ENCODE measurements at regions not wholly inside any gene's neighbourhood (a gene's known extent, or its start where the extent isn't known, plus 50 kb on each side); places are given as distances from the start of the nearest gene placed in this dataset.

- no peak overlapping the region for H4K5ac ChIP-seq (ENCODE audit: insufficient read length, low read depth, low read length)
- no peak overlapping the region for H3K4ac ChIP-seq (ENCODE audit: low read depth, low read length)
- H2AFZ ChIP-seq (ENCODE audit: low read length) = no peak overlapping the region
- H2BK15ac ChIP-seq (ENCODE audit: low read depth, low read length) = no peak overlapping the region
- H3K23me2 ChIP-seq (ENCODE audit: insufficient read length, low read depth, low read length, poor library complexity, severe bottlenecking) = no peaks in the 10 kb centered on the region
- H3K9ac ChIP-seq (ENCODE audit: extremely low read depth, insufficient read length, low read length) = no peak overlapping the region
- Mint-ChIP-seq H3K4me3 (no peak overlapping the region), H3K36me3 (ENCODE audit: insufficient read depth in 1 of 3, low read depth in 3 of 3) (no peaks in the 10 kb centered on the region), H3K27me3 (ENCODE audit: low read depth) (peaks cover 2% of the 10 kb centered on the region; the same call in 1 of the 2 replicates), H3K4me1 (peaks cover 32 to 55% of the 10 kb centered on the region in 2 experiments), H3K27ac (no peak overlapping the region; a peak in 2 of 7 replicates), H3K9me3 (no peaks in the 10 kb centered on the region)
- no peak overlapping the region for H3K23ac ChIP-seq (ENCODE audit: insufficient read length, low read depth, low read length)
- H3K27ac ChIP-seq (ENCODE audit: insufficient read length, low read depth, low read length) = no peak overlapping the region
- H2BK120ac ChIP-seq (ENCODE audit: low read depth, low read length, poor library complexity, severe bottlenecking) = no peak overlapping the region
- no peaks in the 10 kb centered on the region for H3K79me1 ChIP-seq (ENCODE audit: insufficient read depth, low read depth, low read length, poor library complexity, severe bottlenecking)
- no peak overlapping the region for H2BK20ac ChIP-seq (ENCODE audit: low read depth, low read length, poor library complexity, severe bottlenecking)
- H3K18ac ChIP-seq (ENCODE audit: insufficient read length, low read depth, low read length) = no peak overlapping the region
- H3K79me2 ChIP-seq (ENCODE audit: insufficient read depth, low read length) = no peaks in the 10 kb centered on the region
- H4K20me1 ChIP-seq (ENCODE audit: control insufficient read depth, insufficient read depth, insufficient read length) = no peaks in the 10 kb centered on the region
- no peak overlapping the region for H3K56ac ChIP-seq (ENCODE audit: insufficient read length, low read depth, low read length)
- no peak overlapping the region for H2BK5ac ChIP-seq (ENCODE audit: insufficient read length, low read length)
- no peaks in the 10 kb centered on the region; the same call in 1 of the 2 replicates for H3K4me1 ChIP-seq (ENCODE audit: insufficient read depth, low read length)
- H4K91ac ChIP-seq (ENCODE audit: insufficient read length, low read depth, low read length) = no peak overlapping the region
- no peak overlapping the region for H2AK5ac ChIP-seq (ENCODE audit: insufficient read length, low read length)
- H3T11ph ChIP-seq (ENCODE audit: low read length) = no peak overlapping the region
- H4K8ac ChIP-seq (replicated peaks; ENCODE audit: insufficient read length, low read depth, low read length) = no peak overlapping the region
- H3K14ac ChIP-seq (ENCODE audit: insufficient read depth, low read length) = no peak overlapping the region
- no CpG with 5 or more reads among the region's 4 CpGs for WGBS (ENCODE audit: extremely low coverage, insufficient read length, low lambda C conversion rate)
- no peak overlapping the region for H2BK12ac ChIP-seq (ENCODE audit: insufficient read length, low read depth, low read length)
- no peaks in the 10 kb centered on the region for H3K9me3 ChIP-seq (ENCODE audit: control insufficient read depth, low read depth, low read length)
- no peaks in the 10 kb centered on the region for H3K27me3 ChIP-seq (ENCODE audit: insufficient read depth, low read length)
- no peak overlapping the region for H3K4me2 ChIP-seq (ENCODE audit: insufficient read depth, insufficient read length, low read length)
- no peak for DNase-seq
- TF ChIP-seq CTCF (conservative IDR thresholded peaks at IDR 0.05) = no peak
Observed at GRCh38 chr11:8332196-8332595, 68.5 kb upstream of the LMO1 start.

Measured in H9 (cell line).